Activated naive CD4-positive, alpha-beta T cell treated with anti-CD3 and anti-CD28 coated beads for 36 hours (primary cell): ENCODE measurements at regions not wholly inside any gene's neighbourhood (a gene's known extent, or its start where the extent isn't known, plus 50 kb on each side); places are given as distances from the start of the nearest gene placed in this dataset.
"Not testable (repeated sequence)": the region's sequence is repeated elsewhere in the genome, so short reads cannot be mapped to it uniquely, and the experiment has no call there.

Experiments
- CTCF ChIA-PET: fragments of 350-600 bp; sonication (Branson Sonifier 250); formaldehyde crosslinking; loops from one replicate; lab custom pipeline; 2021; ENCODE audit warnings: antibody characterized with exemption; lab: Charles Lee
- DNase-seq: peaks from one replicate; pipeline ENCODE4 v3.0.0-alpha.2; 2020
- H3K27ac Mint-ChIP-seq: one replicate; pipeline ENCODE4 v1.8.0; 2021; ENCODE audit warnings: mild to moderate bottlenecking, mixed read lengths
- H3K27me3 Mint-ChIP-seq: one replicate; pipeline ENCODE4 v1.8.0; 2021; ENCODE audit warnings: low read depth, mixed read lengths
- H3K36me3 Mint-ChIP-seq: one replicate; pipeline ENCODE4 v1.8.0; 2021; ENCODE audit warnings: low read depth, mixed read lengths
- H3K4me1 Mint-ChIP-seq: one replicate; pipeline ENCODE4 v1.8.0; 2021; ENCODE audit warnings: low read depth, mixed read lengths
- H3K4me3 Mint-ChIP-seq: one replicate; pipeline ENCODE4 v1.8.0; 2021; ENCODE audit warnings: mild to moderate bottlenecking, moderate library complexity, mixed read lengths
- H3K9me3 Mint-ChIP-seq: one replicate; pipeline ENCODE4 v1.8.0; 2021; ENCODE audit warnings: mixed read lengths
- intact Hi-C: fragments of 100-400 bp; cut with micrococcal nuclease; formaldehyde crosslinking; loops from one replicate; pipeline ENCODE4 v1.15.1; 2023

GRCh38 chr13:108070925-108071324 is 144.4 kb downstream of the LIG4 start:
- Mint-ChIP-seq H3K36me3 (peaks cover 4% of the 10 kb centered on the region), H3K27me3 (no peaks in the 10 kb centered on the region), H3K4me1 (no peaks in the 10 kb centered on the region), H3K27ac (no peak overlapping the region), H3K9me3 (peaks cover 19% of the 10 kb centered on the region), H3K4me3 (no peak overlapping the region)
- intact Hi-C loops = no loop called here
- no peak for DNase-seq
- CTCF ChIA-PET = no interaction called here

GRCh38 chr13:108070491-108070890 is 144.8 kb downstream of the LIG4 start:
- intact Hi-C loops = no loop called here
- no peak for DNase-seq
- CTCF ChIA-PET = no interaction called here
- Mint-ChIP-seq H3K4me3 (no peak overlapping the region), H3K4me1 (no peaks in the 10 kb centered on the region), H3K36me3 (peaks cover 4% of the 10 kb centered on the region), H3K27ac (no peak overlapping the region), H3K27me3 (no peaks in the 10 kb centered on the region), H3K9me3 (peaks cover 19% of the 10 kb centered on the region)

GRCh38 chr13:108069521-108070210 is 145.7 kb downstream of the LIG4 start:
- intact Hi-C loops = no loop called here
- Mint-ChIP-seq H3K9me3 (peaks cover 19% of the 10 kb centered on the region), H3K4me1 (no peaks in the 10 kb centered on the region), H3K27ac (no peak overlapping the region), H3K36me3 (peaks cover 4% of the 10 kb centered on the region), H3K4me3 (no peak overlapping the region), H3K27me3 (no peaks in the 10 kb centered on the region)
- DNase-seq = no peak
- CTCF ChIA-PET = no interaction called here

- H3K4me3 Mint-ChIP-seq, intact Hi-C loops, H3K27me3 Mint-ChIP-seq, DNase-seq, H3K36me3 Mint-ChIP-seq, H3K27ac Mint-ChIP-seq, H3K4me1 Mint-ChIP-seq: not testable (repeated sequence)
- peaks cover 14% of the 10 kb centered on the region for H3K9me3 Mint-ChIP-seq
- CTCF ChIA-PET = interaction anchor here (0.6 kb wide), 1 partner anchor 177 kb away, joined by 4 read pairs; no protein-coding TSS in a partner anchor
Observed at GRCh38 chr13:108064372-108064771, 151.0 kb downstream of the LIG4 start.

DNA sequence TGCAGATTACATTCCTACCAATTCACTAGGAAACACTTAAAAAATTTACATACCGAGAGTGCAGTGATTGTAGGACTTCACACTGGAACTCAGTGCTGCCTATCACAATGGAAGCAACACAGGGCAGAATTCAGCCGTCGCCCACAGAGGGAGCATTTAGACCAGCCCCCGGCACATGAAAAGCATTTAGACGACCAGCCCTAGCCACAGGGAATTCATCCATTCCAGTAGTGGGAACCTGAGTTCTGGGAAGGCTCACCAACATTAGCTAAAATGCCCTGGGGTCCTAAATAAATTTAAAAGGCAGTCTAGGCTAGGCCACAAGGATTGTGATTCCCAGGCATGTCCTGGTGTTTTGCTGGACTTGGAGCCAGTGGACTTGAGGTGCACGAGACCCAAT is 155.2 kb downstream of the LIG4 start:
- DNase-seq = no peak
- H3K9me3 Mint-ChIP-seq = peaks cover 4% of the 10 kb centered on the region
- CTCF ChIA-PET = no interaction called here
- H3K4me3 Mint-ChIP-seq = no peak overlapping the region
- intact Hi-C loops = no loop called here
- no peaks in the 10 kb centered on the region for H3K4me1 Mint-ChIP-seq
- peaks cover 5% of the 10 kb centered on the region for H3K27me3 Mint-ChIP-seq
- no peak overlapping the region for H3K27ac Mint-ChIP-seq
- H3K36me3 Mint-ChIP-seq = no peaks in the 10 kb centered on the region

DNA sequence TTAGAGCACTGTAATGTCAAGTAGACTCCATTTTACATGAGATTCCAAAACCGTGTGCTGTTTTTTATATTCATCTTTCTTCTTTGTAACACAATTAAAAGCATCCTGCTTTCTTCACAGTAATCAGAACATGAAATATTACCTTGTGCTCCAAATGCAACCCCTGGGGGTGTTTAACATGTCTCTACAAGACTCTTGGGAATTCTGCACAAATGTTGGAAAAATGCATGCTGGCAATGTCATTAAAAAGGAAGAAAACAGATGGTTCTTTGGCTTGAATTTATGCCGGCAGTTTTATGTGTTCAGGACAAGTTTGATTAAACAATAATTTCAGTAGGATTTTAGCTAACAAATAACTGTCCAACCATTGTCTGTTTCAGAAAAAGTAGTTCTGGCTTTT is 159.1 kb downstream of the LIG4 start:
- intact Hi-C loops = no loop called here
- Mint-ChIP-seq H3K9me3 (no peaks in the 10 kb centered on the region), H3K4me1 (no peaks in the 10 kb centered on the region), H3K27ac (no peak overlapping the region), H3K36me3 (no peaks in the 10 kb centered on the region), H3K27me3 (no peaks in the 10 kb centered on the region), H3K4me3 (no peak overlapping the region)
- no peak for DNase-seq
- CTCF ChIA-PET = no interaction called here

- CTCF ChIA-PET = no interaction called here
- H3K4me1 Mint-ChIP-seq = no peaks in the 10 kb centered on the region
- peaks cover 9% of the 10 kb centered on the region for H3K27me3 Mint-ChIP-seq
- no peak overlapping the region for H3K4me3 Mint-ChIP-seq
- no peaks in the 10 kb centered on the region for H3K36me3 Mint-ChIP-seq
- intact Hi-C loops = no loop called here
- H3K27ac Mint-ChIP-seq = no peak overlapping the region
- no peak for DNase-seq
- no peaks in the 10 kb centered on the region for H3K9me3 Mint-ChIP-seq
Observed at GRCh38 chr13:108049211-108049610, 166.1 kb downstream of the LIG4 start.

- intact Hi-C loops = no loop called here
- Mint-ChIP-seq H3K36me3 (no peaks in the 10 kb centered on the region), H3K27ac (no peak overlapping the region), H3K27me3 (peaks cover 3% of the 10 kb centered on the region), H3K9me3 (peaks cover under 1% of the 10 kb centered on the region), H3K4me1 (no peaks in the 10 kb centered on the region), H3K4me3 (no peak overlapping the region)
- no peak for DNase-seq
- CTCF ChIA-PET = no interaction called here
Observed at GRCh38 chr13:108044954-108045353, 170.4 kb downstream of the LIG4 start.

GRCh38 chr13:108042866-108043265 is 172.5 kb downstream of the LIG4 start:
- H3K36me3 Mint-ChIP-seq, intact Hi-C loops, H3K27ac Mint-ChIP-seq, H3K4me3 Mint-ChIP-seq, H3K9me3 Mint-ChIP-seq, CTCF ChIA-PET, H3K27me3 Mint-ChIP-seq, DNase-seq, H3K4me1 Mint-ChIP-seq: not testable (repeated sequence)

GRCh38 chr13:108037348-108037747 is 178.0 kb downstream of the LIG4 start:
- H3K9me3 Mint-ChIP-seq = peaks cover 2% of the 10 kb centered on the region
- intact Hi-C loops = no loop called here
- no peaks in the 10 kb centered on the region for H3K4me1 Mint-ChIP-seq
- no peak for DNase-seq
- H3K36me3 Mint-ChIP-seq = no peaks in the 10 kb centered on the region
- H3K27me3 Mint-ChIP-seq = no peaks in the 10 kb centered on the region
- CTCF ChIA-PET = interaction anchor here (0.6 to 1.0 kb wide), 2 partner anchors 70 to 118 kb away, joined by 3 read pairs; no protein-coding TSS in a partner anchor
- H3K27ac Mint-ChIP-seq = no peak overlapping the region
- H3K4me3 Mint-ChIP-seq = no peak overlapping the region

DNA sequence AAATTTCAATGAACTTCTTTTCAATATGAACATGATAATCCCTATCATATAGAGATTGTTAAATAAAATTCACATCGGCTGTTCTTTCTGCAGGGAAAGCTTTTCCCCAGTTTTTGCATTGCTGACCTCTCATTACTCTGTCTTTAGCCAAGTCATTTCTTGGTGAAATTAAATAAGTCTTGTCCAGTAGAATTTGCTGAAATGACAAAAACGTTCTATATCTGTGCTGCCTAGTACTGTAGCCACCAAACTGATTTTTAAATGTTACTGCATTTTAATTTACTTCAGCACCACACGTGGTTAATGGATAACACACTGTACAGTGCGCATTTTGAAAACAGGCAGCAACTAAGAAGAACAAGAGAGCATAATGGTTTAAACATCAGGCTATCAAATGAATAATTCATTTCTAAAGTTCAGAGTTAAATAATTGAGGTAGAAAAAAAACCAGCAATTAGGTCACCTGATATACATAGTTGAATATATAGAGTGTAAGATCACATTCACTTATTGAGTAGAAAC is 178.9 kb downstream of the LIG4 start:
- Mint-ChIP-seq H3K27ac (no peak overlapping the region), H3K4me1 (no peaks in the 10 kb centered on the region), H3K36me3 (no peaks in the 10 kb centered on the region), H3K4me3 (no peak overlapping the region), H3K27me3 (peaks cover under 1% of the 10 kb centered on the region), H3K9me3 (peaks cover 2% of the 10 kb centered on the region)
- CTCF ChIA-PET = interaction anchor here (1.0 kb wide), 1 partner anchor 119 kb away, joined by 3 read pairs; no protein-coding TSS in a partner anchor
- DNase-seq = no peak
- intact Hi-C loops = no loop called here

DNA sequence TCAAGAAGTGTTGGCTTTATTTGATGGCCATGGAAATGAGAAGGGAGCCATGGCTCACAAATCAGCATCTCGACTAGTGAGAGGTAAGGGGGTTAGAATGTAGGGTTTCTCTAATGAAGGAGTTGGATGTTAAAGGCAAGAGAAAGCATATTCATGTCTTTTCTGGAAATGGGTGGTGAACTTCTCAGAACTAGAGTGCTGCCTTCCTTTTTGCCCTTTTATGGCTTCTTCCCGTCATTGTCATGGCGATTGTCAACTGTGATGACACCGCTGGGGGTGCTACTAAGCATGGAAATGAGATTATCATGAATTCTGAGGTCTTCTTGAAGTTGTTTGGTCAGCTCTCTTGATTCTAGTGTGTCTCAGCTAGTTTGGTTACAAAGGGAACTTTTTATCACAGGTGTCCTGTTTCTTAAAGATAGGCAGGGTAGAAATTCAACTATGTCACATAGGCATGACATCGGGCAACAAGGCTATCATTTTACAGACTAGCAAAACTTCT is 180.4 kb downstream of the LIG4 start:
- Mint-ChIP-seq H3K4me1 (no peaks in the 10 kb centered on the region), H3K27me3 (peaks cover 5% of the 10 kb centered on the region), H3K36me3 (no peaks in the 10 kb centered on the region), H3K27ac (no peak overlapping the region), H3K9me3 (peaks cover under 1% of the 10 kb centered on the region), H3K4me3 (no peak overlapping the region)
- no peak for DNase-seq
- intact Hi-C loops = no loop called here
- CTCF ChIA-PET = interaction anchor here (0.6 kb wide), 1 partner anchor 746 kb away, joined by 4 read pairs; no protein-coding TSS in a partner anchor
